GM12878 (cell line): ENCODE measurements at regions not wholly inside any gene's neighbourhood (a gene's known extent, or its start where the extent isn't known, plus 50 kb on each side); places are given as distances from the start of the nearest gene placed in this dataset.

Source experiments
- ATAC-seq: fragments of 200-7000 bp; cut with Tn5 transposase; 3 replicates; pipeline ENCODE4 v1.9.1; 2020; ENCODE audit warnings: mild to moderate bottlenecking, moderate library complexity
- BruUV-seq: library from RNA; stranded (reverse); fragments of 400-500 nt; replicated peaks from 2 replicates; lab custom pipeline; 2021; lab: Mats Ljungman, UMichigan
- CTCF ChIA-PET: fragments of 300-600 bp; sonication (Branson Sonifier 250); formaldehyde crosslinking; extraction: SDS; loops from one replicate; lab custom pipeline; 2021; ENCODE audit warnings: inconsistent platforms; lab: Yijun Ruan, JAX
- POLR2A ChIA-PET: fragments of 350-600 bp; formaldehyde crosslinking; extraction: SDS; loops from one replicate; lab custom pipeline; 2021; ENCODE audit warnings: inconsistent platforms; lab: Charles Lee
- RAD21 ChIA-PET: fragments of 300-600 bp; sonication (Branson Sonifier 250); formaldehyde crosslinking; loops from one replicate; lab custom pipeline; 2023; ENCODE audit warnings: antibody characterized with exemption; ENCODE audit not compliant: unreplicated experiment; lab: Charles Lee
- SMC1A ChIA-PET: fragments of 300-600 bp; sonication (Branson Sonifier 250); formaldehyde crosslinking; loops from one replicate; lab custom pipeline; 2023; ENCODE audit not compliant: unreplicated experiment, uncharacterized antibody; lab: Charles Lee
- DNase-seq: peaks from one replicate; pipeline ENCODE4 v3.0.0-alpha.2; 2011; ENCODE audit warnings: low read depth, low spot score
- FAIRE-seq: peaks from 3 replicates; lab custom pipeline; 2011; peaks lifted over from hg19 to GRCh38; lab: Jason Lieb, UNC
- H2AFZ ChIP-seq: 2 replicates; pipeline ENCODE4 v1.6.0; 2011; ENCODE audit warnings: low read depth, low read length, control low read depth; ENCODE audit not compliant: control insufficient read depth
- H3K27ac ChIP-seq: 2 replicates; pipeline ENCODE4 v1.5.1; 2011; ENCODE audit warnings: control low read depth; ENCODE audit not compliant: control insufficient read depth, insufficient read depth
- H3K27me3 ChIP-seq, 2 experiments: replicated peaks in 1 of 2; 2 replicates each; pipeline versions ENCODE4 v1.6.0 to v1.6.1; 2011; ENCODE audit warnings: low read length in 1 of 2; ENCODE audit not compliant: control insufficient read depth in 2 of 2, insufficient read depth in 2 of 2
- H3K36me3 ChIP-seq, 2 experiments: 2 replicates each; pipeline ENCODE4 v1.5.1; 2011; ENCODE audit warnings: low read length in 1 of 2; ENCODE audit not compliant: control insufficient read depth in 2 of 2, insufficient read depth in 2 of 2
- H3K4me1 ChIP-seq: 2 replicates; pipeline ENCODE4 v1.6.1; 2011; ENCODE audit warnings: mild to moderate bottlenecking, low read length, moderate library complexity, mixed read lengths; ENCODE audit not compliant: control insufficient read depth, insufficient read depth
- H3K4me2 ChIP-seq: 2 replicates; pipeline ENCODE4 v1.6.0; 2011; ENCODE audit warnings: control low read depth; ENCODE audit not compliant: control insufficient read depth, insufficient read depth
- H3K4me3 ChIP-seq: fragments of 200-600 bp; sonication (generic); 2 replicates; pipeline ENCODE4 v1.5.1; 2016
- H3K79me2 ChIP-seq: 2 replicates; pipeline ENCODE4 v1.6.0; 2011; ENCODE audit warnings: low read length; ENCODE audit not compliant: control insufficient read depth, insufficient read depth
- H3K9ac ChIP-seq: 2 replicates; pipeline ENCODE4 v1.8.0; 2011; ENCODE audit warnings: low read length, control low read depth, mixed read lengths; ENCODE audit not compliant: control insufficient read depth, insufficient read depth
- H3K9me3 ChIP-seq: replicated peaks from 3 replicates; pipeline ENCODE4 v1.5.1; 2011; ENCODE audit warnings: mild to moderate bottlenecking, low read length; ENCODE audit not compliant: control insufficient read depth, insufficient read depth
- H4K20me1 ChIP-seq: 2 replicates; pipeline ENCODE4 v1.6.0; 2011; ENCODE audit not compliant: control insufficient read depth, insufficient read depth
- ATF3 ChIP-seq: IDR thresholded peaks from 2 replicates; pipeline ENCODE4 v1.6.1; 2011; ENCODE audit warnings: low read depth, mild to moderate bottlenecking, low read length, moderate library complexity, borderline replicate concordance; ENCODE audit errors: extremely low read depth
- CBX3 ChIP-seq: fragments of 200-600 bp; sonication (generic); IDR thresholded peaks from 2 replicates; pipeline ENCODE4 v1.6.1; 2016; ENCODE audit warnings: low read depth, borderline replicate concordance
- CREB1 ChIP-seq: IDR thresholded peaks from 2 replicates; pipeline ENCODE4 v1.6.1; 2012; ENCODE audit warnings: low read depth, mild to moderate bottlenecking, inconsistent platforms
- IKZF1 ChIP-seq: fragments of 450-650 bp; conservative IDR thresholded peaks from 2 replicates; pipeline ENCODE4 v1.6.1; 2017; ENCODE audit warnings: antibody characterized with exemption, mild to moderate bottlenecking
- IKZF2 ChIP-seq, 2 experiments: fragments of 450-650 bp; IDR thresholded peaks; 2 replicates each; pipeline ENCODE4 v1.6.1; 2017; ENCODE audit warnings: mild to moderate bottlenecking in 2 of 2, moderate library complexity in 2 of 2
- MYC ChIP-seq: IDR thresholded peaks from 2 replicates; pipeline ENCODE4 v1.6.1; 2011; ENCODE audit warnings: mild to moderate bottlenecking, low read length, moderate library complexity, inconsistent platforms; ENCODE audit not compliant: insufficient read depth, insufficient replicate concordance, insufficient read length, severe bottlenecking
- NRF1 ChIP-seq: conservative IDR thresholded peaks from 2 replicates; pipeline ENCODE4 v1.6.1; 2011; ENCODE audit warnings: mild to moderate bottlenecking, low read depth, low read length, improper control_type of control experiment
- PBX3 ChIP-seq: IDR thresholded peaks from 2 replicates; pipeline ENCODE4 v1.6.1; 2011; ENCODE audit warnings: mild to moderate bottlenecking, low read depth, low read length, moderate library complexity; ENCODE audit not compliant: insufficient replicate concordance
- RUNX3 ChIP-seq: IDR thresholded peaks from 2 replicates; pipeline ENCODE4 v1.6.1; 2012; ENCODE audit warnings: low read length, inconsistent platforms
- SUPT20H ChIP-seq: IDR thresholded peaks from 2 replicates; pipeline ENCODE4 v1.6.1; 2011; ENCODE audit warnings: low read depth, mild to moderate bottlenecking, low read length, moderate library complexity, borderline replicate concordance; ENCODE audit not compliant: control insufficient read depth
- YBX1 ChIP-seq: fragments of 450-650 bp; IDR thresholded peaks from 2 replicates; pipeline ENCODE4 v1.6.1; 2016; ENCODE audit warnings: antibody characterized with exemption
- ZNF274 ChIP-seq: IDR thresholded peaks from one replicate; pipeline ENCODE4 v1.8.0; 2011; ENCODE audit not compliant: insufficient read length, insufficient read depth
- WGBS: methylation state at CpG from one replicate; pipeline ENCODE4 v1.1.6; 2016; ENCODE audit warnings: low lambda C conversion rate; ENCODE audit not compliant: insufficient replicate concordance, insufficient coverage; ENCODE audit errors: missing lambda C conversion rate; 5-methylcytosine and 5-hydroxymethylcytosine counted together
- in situ Hi-C: fragments of 300-500 bp; cut with MboI; formaldehyde crosslinking; loops from 9 replicates; pipeline ENCODE4 v1.14.3; 2018; ENCODE audit warnings: mixed read lengths
- intact Hi-C: fragments of 100-400 bp; cut with micrococcal nuclease; formaldehyde crosslinking; loops from one replicate; pipeline ENCODE4 v1.14.2; 2022; ENCODE audit not compliant: unreplicated experiment

DNA sequence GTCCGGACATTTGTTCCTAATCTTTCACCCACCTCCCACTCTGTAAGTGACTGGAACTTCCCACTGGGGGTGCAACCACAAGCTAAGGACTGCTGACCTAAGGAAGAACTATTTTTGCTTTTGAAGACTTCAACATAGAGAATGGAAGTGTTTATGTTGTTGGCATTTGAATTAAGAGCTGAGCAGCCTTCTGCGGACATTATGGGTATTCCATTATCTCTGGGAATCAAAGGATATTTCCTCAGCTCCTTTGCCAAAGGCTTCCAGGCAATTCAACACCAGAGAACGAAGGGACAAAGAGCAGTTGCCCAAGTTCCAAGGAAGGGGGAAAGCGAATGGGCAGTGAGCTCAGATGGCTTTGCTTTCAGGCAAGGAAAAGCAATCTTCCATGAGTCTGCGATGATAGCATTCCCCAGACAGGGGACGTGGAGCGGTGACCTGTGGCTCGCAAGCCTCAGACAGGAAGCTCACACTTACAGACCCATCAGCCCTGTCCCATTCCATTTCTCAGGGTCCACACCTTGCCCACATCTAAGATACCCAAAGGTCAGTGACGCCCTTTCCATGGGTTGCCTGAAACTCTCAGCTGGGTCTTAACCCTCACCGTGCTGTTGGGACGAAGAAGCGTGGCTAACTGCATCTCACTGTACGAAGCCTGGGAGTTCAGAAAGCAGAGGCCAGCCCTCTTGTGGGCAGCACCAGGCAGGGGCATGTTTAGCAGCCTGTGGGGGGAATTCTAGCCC is 116.8 kb downstream of the COPS8 start:
- H3K79me2 ChIP-seq: no peaks in the 10 kb centered on the region
- H3K4me2 ChIP-seq: no peak overlapping the region
- ATAC-seq: no peak
- no peak for DNase-seq
- ChIA-PET POLR2A (no interaction called here), RAD21 (interaction anchor here (1.0 to 1.2 kb wide), 3 partner anchors 10 to 46 kb away, joined by 3 to 4 read pairs (median 3); no protein-coding TSS in a partner anchor), CTCF (interaction anchor here (0.6 to 1.7 kb wide), 4 partner anchors 11 to 219 kb away, joined by 3 to 5 read pairs (median 3); no protein-coding TSS in a partner anchor), SMC1A (interaction anchor here (1.0 to 2.0 kb wide), 5 partner anchors 11 to 48 kb away, joined by 3 to 7 read pairs (median 5); no protein-coding TSS in a partner anchor)
- no peaks in the 10 kb centered on the region for H3K4me1 ChIP-seq
- 48% methylated on average over 13 of the region's 13 CpGs for WGBS
- BruUV-seq: no TSS peak
- no peak overlapping the region for H3K27ac ChIP-seq
- H4K20me1 ChIP-seq: no peaks in the 10 kb centered on the region
- TF ChIP-seq CBX3: no peak
- TF ChIP-seq PBX3: no peak
- TF ChIP-seq RUNX3: no peak
- no peak; a peak in 1 of 4 replicates for TF ChIP-seq IKZF2 (IDR thresholded peaks at IDR 0.05)
- no peak overlapping the region for H2AFZ ChIP-seq
- no peaks in the 10 kb centered on the region; the same call in 2 of the 3 replicates for H3K9me3 ChIP-seq
- in situ Hi-C loops: no loop called here
- intact Hi-C loops: no loop called here
- no peak overlapping the region for H3K9ac ChIP-seq
- no peak overlapping the region for H3K4me3 ChIP-seq
- H3K27me3 ChIP-seq: no peaks in the 10 kb centered on the region; a peak in 1 of 4 replicates
- FAIRE-seq: no peak
- no peaks in the 10 kb centered on the region for H3K36me3 ChIP-seq

DNA sequence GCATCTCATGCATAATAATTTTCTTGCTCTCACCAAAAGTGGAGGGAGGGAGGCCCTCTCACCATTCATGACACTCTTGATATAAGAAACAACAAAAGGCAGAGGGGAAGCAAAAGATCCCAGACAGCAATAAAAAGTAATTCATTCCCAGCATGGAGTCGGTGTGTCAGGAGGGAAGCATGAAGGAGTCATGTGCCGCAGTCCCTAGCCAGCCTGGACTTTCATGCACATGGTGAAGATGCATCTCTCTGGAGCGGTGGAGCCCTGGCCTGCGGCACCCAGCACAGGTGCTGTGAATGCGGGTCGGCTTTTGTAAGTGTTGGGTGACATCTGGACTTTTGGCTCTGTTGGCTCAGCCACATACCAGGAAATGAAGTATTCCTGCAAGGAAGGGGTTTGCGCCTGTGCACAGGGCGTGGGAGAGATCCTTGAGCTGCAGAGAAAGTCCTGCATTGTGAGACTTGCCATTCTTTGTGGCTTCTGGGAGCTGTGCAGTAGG is 119.4 kb downstream of the COPS8 start:
- H4K20me1 ChIP-seq: no peaks in the 10 kb centered on the region
- H3K4me3 ChIP-seq: no peak overlapping the region
- POLR2A ChIA-PET: no interaction called here
- no peak for TF ChIP-seq IKZF1
- TF ChIP-seq YBX1: no peak
- TF ChIP-seq ZNF274: no peak
- TF ChIP-seq SUPT20H: no peak
- TF ChIP-seq MYC: no peak
- TF ChIP-seq ATF3: no peak
- TF ChIP-seq NRF1: no peak
- no peak for TF ChIP-seq CREB1
- TF ChIP-seq, all 136 proteins: peak for 0
- Histone ChIP-seq H3K27ac (no peak overlapping the region), H3K36me3 (no peaks in the 10 kb centered on the region), H3K4me2 (no peak overlapping the region), H3K9ac (no peak overlapping the region), H3K4me1 (no peaks in the 10 kb centered on the region), H3K27me3 (no peaks in the 10 kb centered on the region), H3K9me3 (no peaks in the 10 kb centered on the region; the same call in 2 of the 3 replicates), H3K79me2 (no peaks in the 10 kb centered on the region), H2AFZ (no peak overlapping the region)
- ChIA-PET CTCF (interaction anchor here (1.1 kb wide), 1 partner anchor 216 kb away, joined by 3 read pairs; no protein-coding TSS in a partner anchor), SMC1A (no interaction called here), RAD21 (no interaction called here)
- no TSS peak for BruUV-seq
- no peak for FAIRE-seq
- 60% methylated on average over 8 of the region's 8 CpGs for WGBS
- no peak for ATAC-seq
- in situ Hi-C loops (no loop called here), intact Hi-C loops (no loop called here)
- no peak for DNase-seq
